GM04504 (cell line): ENCODE measurements at regions not wholly inside any gene's neighbourhood (a gene's known extent, or its start where the extent isn't known, plus 50 kb on each side); places are given as distances from the start of the nearest gene placed in this dataset.

ENCODE experiments used
- DNase-seq: peaks from one replicate; pipeline ENCODE4 v3.0.0-alpha.2; 2012; ENCODE audit warnings: low read depth

DNA sequence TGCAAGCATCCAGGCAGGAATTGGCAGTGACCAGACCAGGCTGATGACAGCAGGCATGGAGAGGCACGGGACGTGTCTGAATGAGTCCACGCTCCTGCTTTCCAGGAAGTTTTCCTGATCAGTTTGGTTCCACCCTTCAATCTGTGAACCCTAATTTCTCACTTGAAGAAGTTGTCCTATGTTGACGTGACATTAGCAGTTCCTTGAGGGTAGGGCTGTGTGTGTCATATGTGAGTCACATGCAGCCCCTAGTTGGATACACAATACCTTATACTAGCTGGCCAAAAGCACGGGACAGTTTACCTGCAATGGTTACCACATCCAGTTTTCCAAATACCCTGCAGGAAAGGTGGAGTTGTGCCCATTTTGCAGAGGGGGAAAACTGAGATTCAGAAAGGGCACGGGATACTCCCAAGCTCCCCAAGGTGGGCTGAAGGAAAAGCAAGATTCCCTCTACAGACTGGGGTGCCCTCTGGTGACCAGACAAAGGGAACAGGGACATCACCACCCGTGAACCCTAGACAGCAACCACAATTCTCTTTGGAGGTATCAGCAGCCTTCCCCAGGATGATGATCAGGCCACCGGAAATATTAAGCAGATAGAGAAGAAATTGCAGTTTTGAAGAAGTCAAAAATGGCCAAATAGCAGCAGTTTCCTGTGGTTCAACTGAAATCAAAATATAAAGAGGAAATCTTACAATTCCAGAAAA lies 194.5 kb downstream of the PHETA1 start:
- no peak for DNase-seq

DNA sequence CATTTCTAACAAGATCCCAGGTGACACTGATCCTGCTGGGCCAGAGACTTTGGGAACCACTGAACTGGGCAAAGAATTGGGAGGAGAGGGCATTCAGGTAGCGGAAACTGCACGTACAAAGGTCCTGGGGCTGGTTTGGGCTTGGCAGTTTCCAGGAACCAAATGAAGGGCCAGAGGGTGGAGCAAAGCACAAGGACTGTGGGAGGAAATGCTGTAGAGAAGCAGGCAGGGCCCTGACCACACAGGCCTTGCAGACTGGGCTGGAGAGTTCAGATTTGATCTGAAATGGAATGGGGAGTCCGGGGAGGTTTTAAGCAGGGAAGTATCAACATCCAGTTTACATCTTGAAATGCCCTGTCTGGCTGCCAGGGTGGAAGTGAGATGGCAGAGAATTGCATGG lies 195.1 kb downstream of the PHETA1 start:
- no peak for DNase-seq

- no peak for DNase-seq
These were observed 195.5 kb downstream of the PHETA1 start for GRCh38 chr12:111173391-111173790.

DNA sequence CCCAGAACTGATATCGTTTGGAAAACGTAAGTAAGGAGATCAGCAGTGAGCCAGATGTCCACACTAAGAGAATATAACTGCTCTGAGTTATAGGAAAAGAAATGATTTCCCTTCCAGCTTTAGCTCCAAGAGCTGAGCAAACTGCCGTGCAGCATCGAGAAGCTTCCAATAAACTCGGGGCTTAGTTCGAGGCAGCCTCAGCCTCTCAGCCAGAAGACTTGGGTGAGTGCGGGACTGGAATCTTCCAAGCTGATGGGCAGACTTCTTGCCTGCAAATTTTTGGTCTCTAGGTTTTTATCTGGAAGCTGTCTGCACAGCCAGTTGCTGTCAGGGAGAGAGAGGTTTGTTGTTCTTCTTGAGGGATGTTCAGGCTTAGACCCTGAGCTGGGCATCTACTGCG lies 196.1 kb downstream of the PHETA1 start:
- no peak for DNase-seq

- DNase-seq, result no peak
These were observed 197.1 kb downstream of the PHETA1 start for GRCh38 chr12:111171832-111172231.

DNA sequence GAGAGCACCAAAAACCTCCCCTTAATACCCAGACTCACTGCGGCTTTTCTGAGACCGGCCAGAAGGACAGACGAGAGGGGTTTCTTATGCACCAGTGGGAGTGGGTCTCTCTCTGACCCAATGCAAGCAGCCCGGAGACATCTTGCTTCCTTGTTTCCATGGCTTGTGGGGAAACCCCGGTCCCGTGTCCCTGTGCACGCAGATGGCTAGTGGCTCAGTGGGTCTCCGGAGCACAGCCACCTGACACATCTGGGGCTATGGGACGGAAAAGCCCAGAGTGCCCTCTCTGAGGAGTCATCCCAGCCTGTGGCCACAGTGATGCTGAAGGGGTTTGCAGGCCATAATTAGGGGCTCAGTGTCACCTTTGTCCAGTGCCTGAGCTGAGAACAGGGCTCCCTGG lies 197.6 kb downstream of the PHETA1 start:
- no peak for DNase-seq

GRCh38 chr12:111170543-111170942 lies 198.4 kb downstream of the PHETA1 start:
- no peak for DNase-seq

- DNase-seq, result no peak
These were observed 199.4 kb downstream of the PHETA1 start for GRCh38 chr12:111169456-111169855.

DNA sequence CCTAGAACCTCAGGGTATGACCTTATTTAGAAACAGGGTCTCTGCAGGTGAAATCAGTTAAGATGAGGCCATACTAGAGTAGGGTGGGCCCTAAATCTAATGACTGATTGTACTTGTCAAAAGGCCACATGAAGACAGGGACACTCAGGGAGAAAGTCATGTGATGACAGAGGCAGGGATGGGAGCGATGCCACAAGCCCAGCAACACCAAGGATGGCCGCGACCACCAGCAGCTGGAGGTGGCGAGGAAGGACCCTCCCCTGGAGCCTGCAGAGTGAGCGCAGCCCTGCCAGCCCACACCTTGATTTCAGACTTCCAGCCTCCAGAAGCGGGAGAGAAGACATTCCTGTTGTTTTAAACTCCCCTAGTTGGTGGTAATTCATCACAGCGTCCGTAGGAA lies 199.9 kb downstream of the PHETA1 start:
- DNase-seq, result no peak

GRCh38 chr12:111168009-111168900 lies 200.6 kb downstream of the PHETA1 start:
- DNase-seq, result no peak

GRCh38 chr12:111166779-111167540 lies 201.9 kb downstream of the PHETA1 start:
- DNase-seq, result no peak

DNA sequence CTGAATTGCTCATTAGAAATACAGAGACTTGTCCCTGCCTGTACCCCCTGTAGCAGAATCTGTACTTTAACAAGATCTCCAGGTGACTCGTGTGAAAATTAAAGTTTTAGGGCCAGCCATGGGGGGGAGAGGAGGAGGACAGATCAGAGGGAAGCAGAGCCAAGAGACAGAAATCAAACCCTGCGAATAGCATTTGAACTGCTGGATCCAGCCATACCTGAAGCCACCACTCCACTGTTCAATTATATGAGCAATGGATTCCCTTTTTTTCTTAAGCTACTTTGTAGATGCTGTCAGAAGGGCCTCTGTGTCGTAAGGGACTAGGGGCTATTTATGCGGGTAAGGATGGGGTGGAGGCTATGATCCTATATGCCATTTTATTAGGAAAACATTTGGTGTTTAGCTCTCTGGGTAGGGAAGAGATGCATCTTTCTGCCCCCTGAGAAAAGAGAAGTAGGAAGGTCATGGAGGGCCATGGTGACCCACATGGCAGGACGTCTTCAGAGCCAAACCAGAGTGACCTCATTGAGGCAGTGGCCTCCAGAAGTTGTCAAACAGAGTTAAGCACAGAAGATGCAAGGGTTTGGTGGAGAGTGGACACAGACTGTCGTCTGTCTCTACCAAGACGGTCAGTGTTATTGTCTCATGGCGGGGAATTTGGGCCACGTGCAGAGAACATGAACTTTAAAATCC lies 203.9 kb downstream of the PHETA1 start:
- no peak for DNase-seq

DNA sequence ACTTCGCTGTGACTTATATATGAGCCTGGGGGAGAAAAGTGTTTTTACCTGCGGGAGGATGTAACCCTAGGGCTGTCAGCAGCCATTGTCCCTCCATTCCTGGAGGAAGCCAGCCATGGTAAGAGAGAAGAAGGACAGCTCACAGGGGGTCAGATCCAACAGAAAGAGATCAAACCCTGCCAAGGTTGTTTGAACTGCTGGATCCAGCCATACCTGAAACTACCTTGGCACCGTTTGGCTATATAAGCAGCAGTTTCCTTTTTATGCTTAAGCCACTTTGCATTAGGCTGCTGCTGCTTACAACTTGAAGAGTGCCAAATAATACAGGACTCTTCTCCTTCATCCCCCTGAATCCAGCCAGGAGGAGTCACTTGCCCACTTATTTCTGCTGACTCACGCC lies 205.5 kb downstream of the PHETA1 start:
- DNase-seq, result no peak

DNA sequence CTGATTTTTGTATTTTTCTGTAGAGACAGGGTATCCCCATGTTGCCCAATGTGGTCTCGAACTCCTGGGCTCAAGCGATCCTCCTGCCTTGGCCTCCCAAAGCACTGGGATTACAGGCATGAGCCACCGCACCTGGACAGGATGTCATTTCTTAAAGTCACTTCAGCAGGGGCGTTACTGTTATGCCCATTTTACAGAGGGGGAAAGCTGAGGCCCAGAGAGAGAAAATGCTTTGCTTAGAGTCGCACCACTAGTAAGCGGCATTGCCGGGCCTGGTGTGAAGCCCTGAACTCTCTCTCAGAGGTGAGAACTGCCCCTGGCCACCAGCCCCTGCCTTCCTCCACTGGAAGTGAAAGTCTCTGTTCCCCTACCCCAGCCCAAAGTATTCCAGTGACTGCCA lies 207.0 kb downstream of the PHETA1 start:
- DNase-seq, result no peak

GRCh38 chr12:111160350-111161241 lies 208.3 kb downstream of the PHETA1 start:
- DNase-seq, result no peak

- DNase-seq, result no peak
These were observed 209.9 kb downstream of the PHETA1 start for GRCh38 chr12:111158992-111159391.

DNA sequence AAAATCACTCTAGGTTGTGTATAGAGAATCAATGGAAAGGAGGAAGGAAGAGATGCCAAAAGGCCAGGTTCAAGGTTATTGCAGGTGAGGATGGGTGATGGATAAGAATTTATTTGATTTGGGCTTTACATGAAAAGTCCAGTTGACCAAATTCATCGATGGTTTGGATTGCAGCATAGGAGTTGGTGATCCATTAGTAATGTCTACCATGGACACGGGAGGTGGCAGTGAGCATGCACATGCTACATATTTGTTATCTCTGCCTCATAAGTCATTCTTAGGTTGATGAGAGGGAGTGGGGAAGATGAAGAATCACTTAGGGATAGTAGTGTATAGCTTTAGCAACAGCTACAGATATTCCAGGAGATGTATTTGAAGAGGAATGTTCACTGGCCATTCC lies 211.4 kb downstream of the PHETA1 start:
- no peak for DNase-seq

DNA sequence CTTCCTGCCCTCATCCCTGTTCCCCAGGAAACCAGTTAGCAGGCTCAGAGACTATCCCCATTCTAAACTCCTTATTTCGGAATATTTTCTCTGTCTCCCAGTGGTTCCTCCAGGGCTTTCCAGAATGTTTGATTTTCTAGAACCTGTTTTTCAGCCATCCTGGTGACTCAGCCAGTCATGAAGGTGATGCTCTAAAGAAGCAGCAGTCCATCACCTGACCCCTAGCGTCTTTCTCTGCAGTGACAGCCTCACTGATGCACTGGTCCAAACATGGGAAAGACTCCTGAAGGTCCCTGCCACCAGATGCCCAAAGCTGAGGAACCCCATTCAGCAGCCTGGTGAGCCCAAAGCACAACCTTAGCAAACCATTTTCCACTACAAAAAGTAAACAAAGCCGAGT lies 212.6 kb downstream of the PHETA1 start:
- DNase-seq, result no peak

DNA sequence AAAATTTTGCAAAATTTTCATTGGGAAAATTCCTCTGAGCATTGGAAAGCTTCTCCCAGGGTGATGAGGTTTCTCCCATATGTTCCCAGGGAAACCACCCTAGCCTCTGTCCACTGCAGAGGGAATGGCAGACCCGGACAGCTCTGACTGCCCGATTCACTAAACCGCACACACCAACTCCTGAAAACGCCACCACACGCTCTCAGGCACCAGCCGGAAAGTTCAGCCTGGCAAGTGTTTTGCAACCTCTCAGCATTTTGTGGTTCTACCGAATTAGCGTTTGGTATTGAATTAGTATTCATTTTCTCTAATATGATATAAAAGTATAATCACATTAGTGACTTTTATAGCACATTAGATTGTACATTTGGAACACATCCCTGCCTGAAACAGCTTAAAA lies 213.4 kb downstream of the PHETA1 start:
- DNase-seq, result no peak

GRCh38 chr12:111155020-111155419 lies 213.9 kb downstream of the PHETA1 start:
- no peak for DNase-seq
